Progenitor cell of endocrine pancreas (in vitro differentiated cells): ENCODE measurements at regions not wholly inside any gene's neighbourhood (a gene's known extent, or its start where the extent isn't known, plus 50 kb on each side); places are given as distances from the start of the nearest gene placed in this dataset.
A peak's percentile ranks its signal among the peaks of the same experiment; 100 is the strongest.
"Not testable (repeated sequence)": the region's sequence is repeated elsewhere in the genome, so short reads cannot be mapped to it uniquely, and the experiment has no call there.

Experiments used
- DNase-seq: peaks from one replicate; pipeline ENCODE4 v3.0.0; 2021; ENCODE audit warnings: low spot score; ENCODE audit not compliant: unreplicated experiment
- H3K27ac Mint-ChIP-seq: 2 replicates; pipeline ENCODE4 v1.8.0; 2021; ENCODE audit warnings: mild to moderate bottlenecking, moderate library complexity, mixed read lengths
- H3K27me3 Mint-ChIP-seq: 2 replicates; pipeline ENCODE4 v1.8.0; 2021; ENCODE audit warnings: mixed read lengths
- H3K36me3 Mint-ChIP-seq: 2 replicates; pipeline ENCODE4 v1.8.0; 2022; ENCODE audit warnings: mixed read lengths; ENCODE audit not compliant: insufficient read depth
- H3K4me1 Mint-ChIP-seq: 2 replicates; pipeline ENCODE4 v1.8.0; 2021; ENCODE audit warnings: low read depth, mixed read lengths
- H3K4me3 Mint-ChIP-seq: 2 replicates; pipeline ENCODE4 v1.8.0; 2021; ENCODE audit warnings: low read depth, mild to moderate bottlenecking, moderate library complexity, mixed read lengths
- H3K9me3 Mint-ChIP-seq: 2 replicates; pipeline ENCODE4 v1.8.0; 2021; ENCODE audit warnings: low read depth, mixed read lengths
- CTCF ChIP-seq: fragments of 200-600 bp; sonication (generic); IDR thresholded peaks from one replicate; pipeline ENCODE4 v1.5.0; 2021; ENCODE audit warnings: antibody characterized with exemption, mild to moderate bottlenecking; ENCODE audit not compliant: unreplicated experiment

- peaks cover 16% of the 10 kb centered on the region for H3K4me1 Mint-ChIP-seq
- no peak for DNase-seq
- peaks cover 5% of the 10 kb centered on the region for H3K9me3 Mint-ChIP-seq
- H3K27me3 Mint-ChIP-seq, result peaks cover 99% of the 10 kb centered on the region
- no peak for TF ChIP-seq CTCF
- H3K4me3 Mint-ChIP-seq, result no peak overlapping the region
- peaks cover 1% of the 10 kb centered on the region for H3K36me3 Mint-ChIP-seq
- no peak overlapping the region for H3K27ac Mint-ChIP-seq
Observed at GRCh38 chr1:147076442-147076841, 95.8 kb downstream of the PRKAB2 start.

GRCh38 chr1:147072482-147073432 lies 99.5 kb downstream of the PRKAB2 start:
- H3K27ac Mint-ChIP-seq, result no peak overlapping the region
- H3K27me3 Mint-ChIP-seq, result peaks cover 70% of the 10 kb centered on the region
- peaks cover 5% of the 10 kb centered on the region for H3K9me3 Mint-ChIP-seq
- H3K4me3 Mint-ChIP-seq, result peak overlapping the region; percentile 71
- no peak for TF ChIP-seq CTCF
- peaks cover 1% of the 10 kb centered on the region for H3K36me3 Mint-ChIP-seq
- no peak for DNase-seq
- H3K4me1 Mint-ChIP-seq, result peaks cover 7% of the 10 kb centered on the region

GRCh38 chr1:147071142-147071541 lies 101.1 kb downstream of the PRKAB2 start:
- no peak for TF ChIP-seq CTCF
- peaks cover 55% of the 10 kb centered on the region for H3K27me3 Mint-ChIP-seq
- peaks cover 2% of the 10 kb centered on the region for H3K9me3 Mint-ChIP-seq
- H3K4me3 Mint-ChIP-seq, result no peak overlapping the region
- peaks cover 1% of the 10 kb centered on the region for H3K36me3 Mint-ChIP-seq
- H3K4me1 Mint-ChIP-seq, result peaks cover 7% of the 10 kb centered on the region
- no peak overlapping the region for H3K27ac Mint-ChIP-seq
- DNase-seq, result no peak

- no peak overlapping the region for H3K4me3 Mint-ChIP-seq
- DNase-seq, result no peak
- H3K27me3 Mint-ChIP-seq, result no peaks in the 10 kb centered on the region
- H3K4me1 Mint-ChIP-seq, result no peaks in the 10 kb centered on the region
- no peak overlapping the region for H3K27ac Mint-ChIP-seq
- peaks cover 11% of the 10 kb centered on the region for H3K9me3 Mint-ChIP-seq
- TF ChIP-seq CTCF, result no peak
- no peaks in the 10 kb centered on the region for H3K36me3 Mint-ChIP-seq
Observed at GRCh38 chr1:147062956-147063355, 109.3 kb downstream of the PRKAB2 start.

- not testable (repeated sequence) for H3K36me3 Mint-ChIP-seq, H3K4me1 Mint-ChIP-seq, H3K27ac Mint-ChIP-seq, H3K27me3 Mint-ChIP-seq, DNase-seq, H3K4me3 Mint-ChIP-seq
- H3K9me3 Mint-ChIP-seq, result peaks cover 15% of the 10 kb centered on the region
Observed at GRCh38 chr1:147061880-147062279, 110.4 kb downstream of the PRKAB2 start.

- Mint-ChIP-seq H3K36me3 (no peaks in the 10 kb centered on the region), H3K27ac (no peak overlapping the region), H3K4me1 (no peaks in the 10 kb centered on the region), H3K4me3 (no peak overlapping the region), H3K9me3 (peaks cover 4% of the 10 kb centered on the region), H3K27me3 (peaks cover 4% of the 10 kb centered on the region)
- no peak for TF ChIP-seq CTCF
- no peak for DNase-seq
Observed at GRCh38 chr1:147053269-147053668, 115.1 kb downstream of the NBPF12 start.
